SU-DHL-6 (cell line): ENCODE measurements at regions not wholly inside any gene's neighbourhood (a gene's known extent, or its start where the extent isn't known, plus 50 kb on each side); places are given as distances from the start of the nearest gene placed in this dataset.
"Not testable (repeated sequence)": the region's sequence is repeated elsewhere in the genome, so short reads cannot be mapped to it uniquely, and the experiment has no call there.

ENCODE experiments used
- EZH2phosphoT487 ChIP-seq: fragments of 200-600 bp; sonication (generic), shearing (Covaris generic); conservative IDR thresholded peaks from 2 replicates; pipeline ENCODE4 v1.6.1; 2018; ENCODE audit warnings: mild to moderate bottlenecking, antibody characterized with exemption, low read length, moderate library complexity, mixed read lengths
- TF ChIP-seq, protein P1 (sequence below): fragments of 200-600 bp; sonication (generic); IDR thresholded peaks from one replicate; pipeline ENCODE4 v1.5.1; 2017; ENCODE audit warnings: antibody characterized with exemption, mild to moderate bottlenecking, low read length, moderate library complexity; ENCODE audit not compliant: insufficient read depth, poor library complexity, severe bottlenecking

DNA sequence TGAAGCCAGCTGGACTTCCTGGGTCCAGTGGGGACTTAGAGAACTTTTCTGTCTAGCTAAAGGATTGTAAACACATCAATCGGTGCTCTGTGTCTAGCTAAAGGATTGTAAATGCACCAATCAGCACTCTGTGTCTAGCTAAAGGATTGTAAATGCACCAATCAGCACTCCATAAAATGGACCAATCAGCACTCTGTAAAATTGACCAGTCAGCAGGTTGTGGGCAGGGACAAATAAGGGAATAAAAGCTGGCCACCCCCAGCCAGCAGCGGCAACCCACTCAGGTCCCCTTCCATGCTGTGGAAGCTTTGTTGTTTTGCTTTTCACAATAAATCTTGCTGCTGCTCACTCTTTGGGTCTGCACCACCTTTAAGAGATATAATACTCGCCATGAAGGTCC lies 622.6 kb downstream of the IPMK start:
- TF ChIP-seq, protein P1, sequence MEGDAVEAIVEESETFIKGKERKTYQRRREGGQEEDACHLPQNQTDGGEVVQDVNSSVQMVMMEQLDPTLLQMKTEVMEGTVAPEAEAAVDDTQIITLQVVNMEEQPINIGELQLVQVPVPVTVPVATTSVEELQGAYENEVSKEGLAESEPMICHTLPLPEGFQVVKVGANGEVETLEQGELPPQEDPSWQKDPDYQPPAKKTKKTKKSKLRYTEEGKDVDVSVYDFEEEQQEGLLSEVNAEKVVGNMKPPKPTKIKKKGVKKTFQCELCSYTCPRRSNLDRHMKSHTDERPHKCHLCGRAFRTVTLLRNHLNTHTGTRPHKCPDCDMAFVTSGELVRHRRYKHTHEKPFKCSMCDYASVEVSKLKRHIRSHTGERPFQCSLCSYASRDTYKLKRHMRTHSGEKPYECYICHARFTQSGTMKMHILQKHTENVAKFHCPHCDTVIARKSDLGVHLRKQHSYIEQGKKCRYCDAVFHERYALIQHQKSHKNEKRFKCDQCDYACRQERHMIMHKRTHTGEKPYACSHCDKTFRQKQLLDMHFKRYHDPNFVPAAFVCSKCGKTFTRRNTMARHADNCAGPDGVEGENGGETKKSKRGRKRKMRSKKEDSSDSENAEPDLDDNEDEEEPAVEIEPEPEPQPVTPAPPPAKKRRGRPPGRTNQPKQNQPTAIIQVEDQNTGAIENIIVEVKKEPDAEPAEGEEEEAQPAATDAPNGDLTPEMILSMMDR, result not testable (repeated sequence)
- not testable (repeated sequence) for TF ChIP-seq EZH2phosphoT487
